Memory B cell (primary cell): ENCODE measurements at regions not wholly inside any gene's neighbourhood (a gene's known extent, or its start where the extent isn't known, plus 50 kb on each side); places are given as distances from the start of the nearest gene placed in this dataset.

ENCODE experiments used
- ATAC-seq: fragments of 150-1000 bp; cut with Tn5 transposase; 2 replicates; pipeline ENCODE4 v1.10.0; 2021; ENCODE audit warnings: low read depth, mild to moderate bottlenecking, moderate library complexity
- DNase-seq, 2 donors: peaks; one replicate each; pipeline ENCODE4 v3.0.0; 2022; ENCODE audit warnings: low spot score in 2 of 2
- H3K27ac Mint-ChIP-seq: one replicate; pipeline ENCODE4 v1.8.0; 2022; ENCODE audit warnings: mild to moderate bottlenecking, moderate library complexity, mixed read lengths
- H3K27me3 Mint-ChIP-seq: one replicate; pipeline ENCODE4 v1.8.0; 2022; ENCODE audit warnings: mixed read lengths
- H3K36me3 Mint-ChIP-seq: one replicate; pipeline ENCODE4 v1.8.0; 2022; ENCODE audit warnings: mild to moderate bottlenecking, mixed read lengths
- H3K4me1 Mint-ChIP-seq: one replicate; pipeline ENCODE4 v1.8.0; 2022; ENCODE audit warnings: mixed read lengths
- H3K4me3 Mint-ChIP-seq: one replicate; pipeline ENCODE4 v1.8.0; 2022; ENCODE audit warnings: mild to moderate bottlenecking, moderate library complexity, mixed read lengths
- H3K9me3 Mint-ChIP-seq: one replicate; pipeline ENCODE4 v1.8.0; 2022; ENCODE audit warnings: mixed read lengths

DNA sequence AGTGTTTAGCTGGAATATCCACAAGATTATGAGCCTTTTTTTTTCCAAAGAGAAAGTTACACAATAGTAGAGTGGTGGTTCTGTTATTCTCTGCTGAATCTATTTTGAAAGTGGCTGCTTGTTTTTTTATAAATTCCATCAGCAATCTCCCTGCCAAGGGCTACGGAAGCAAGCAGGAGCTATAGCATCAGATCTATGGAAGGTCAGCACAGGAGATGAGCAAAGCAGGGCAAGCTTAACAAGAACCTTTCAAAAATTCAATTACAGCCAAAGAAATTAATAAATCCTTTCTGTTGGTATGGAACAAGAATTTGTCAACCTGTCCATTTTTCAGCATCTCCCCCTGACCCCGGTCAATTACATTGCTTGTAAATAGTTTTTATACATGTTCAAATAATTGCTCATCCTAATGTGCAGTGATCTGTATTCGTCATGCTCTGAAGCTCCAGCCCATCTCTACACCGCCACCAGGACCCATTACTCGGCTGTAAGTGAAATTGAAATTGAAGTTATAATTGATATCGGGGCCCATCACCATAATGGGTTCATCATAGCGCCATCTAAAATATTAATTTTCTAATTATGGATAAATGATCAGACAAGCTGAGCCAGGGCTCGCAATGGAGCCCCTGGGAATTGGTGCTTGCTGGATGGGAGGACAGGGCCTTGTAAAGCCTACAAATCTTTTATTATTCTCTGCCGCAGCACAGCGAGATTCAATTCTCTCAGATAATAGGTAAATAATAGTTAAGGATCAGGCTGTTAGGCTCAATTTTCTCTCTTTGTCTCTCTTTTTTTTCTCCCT, 215.1 kb downstream of the ATG4C start:
- no peaks in the 10 kb centered on the region for H3K36me3 Mint-ChIP-seq
- peaks cover 7% of the 10 kb centered on the region for H3K27me3 Mint-ChIP-seq
- H3K27ac Mint-ChIP-seq = no peak overlapping the region
- no peaks in the 10 kb centered on the region for H3K9me3 Mint-ChIP-seq
- H3K4me3 Mint-ChIP-seq = no peak overlapping the region
- no peak for DNase-seq
- no peaks in the 10 kb centered on the region for H3K4me1 Mint-ChIP-seq
- no peak for ATAC-seq

GRCh38 chr1:63000508-63000907, 216.6 kb downstream of the ATG4C start:
- Mint-ChIP-seq H3K36me3 (no peaks in the 10 kb centered on the region), H3K27ac (no peak overlapping the region), H3K4me1 (no peaks in the 10 kb centered on the region), H3K27me3 (peaks cover 6% of the 10 kb centered on the region), H3K9me3 (no peaks in the 10 kb centered on the region), H3K4me3 (no peak overlapping the region)
- DNase-seq (no peak), ATAC-seq (no peak)

DNA sequence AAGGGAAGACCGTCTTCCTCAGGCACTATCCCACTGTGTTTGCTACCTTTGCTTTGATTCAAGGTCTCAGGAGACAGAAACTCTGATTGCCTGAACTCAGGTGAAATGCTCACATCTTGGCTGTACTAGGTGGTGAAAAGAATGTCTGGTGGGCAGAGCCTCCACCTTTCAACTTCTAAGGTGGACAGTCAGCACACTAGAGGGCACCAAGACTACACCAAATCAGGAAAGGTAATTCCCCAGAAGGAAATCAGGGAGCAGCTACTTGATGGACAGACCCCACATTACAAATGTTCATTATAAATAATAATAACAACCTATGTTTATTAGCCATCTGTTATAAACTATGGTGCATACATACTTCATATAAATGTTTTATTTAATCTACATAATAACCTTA, 220.9 kb downstream of the ATG4C start:
- H3K27me3 Mint-ChIP-seq = peaks cover 11% of the 10 kb centered on the region
- H3K36me3 Mint-ChIP-seq = no peaks in the 10 kb centered on the region
- no peak overlapping the region for H3K27ac Mint-ChIP-seq

DNA sequence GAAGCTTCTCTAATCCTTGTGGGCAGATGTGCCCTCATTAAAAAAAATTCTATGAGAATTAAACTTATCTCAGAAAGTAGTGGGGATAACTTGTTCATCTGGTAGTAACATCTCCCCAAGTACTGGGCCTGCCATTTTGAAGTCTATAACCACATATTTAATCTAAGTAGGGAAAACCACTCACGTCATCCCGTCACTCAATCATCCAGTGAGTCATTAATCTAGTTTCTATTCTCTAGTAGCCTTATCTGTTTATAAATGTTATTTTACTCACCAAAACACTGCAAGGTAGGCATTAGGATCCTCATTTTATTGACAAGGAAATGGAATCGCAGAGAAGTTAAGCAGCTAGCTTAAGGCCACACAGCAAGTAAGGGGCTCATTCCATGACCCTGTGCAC, 221.9 kb downstream of the ATG4C start:
- H3K4me1 Mint-ChIP-seq = no peaks in the 10 kb centered on the region
- H3K4me3 Mint-ChIP-seq = no peak overlapping the region
- no peak for DNase-seq
- H3K27ac Mint-ChIP-seq = no peak overlapping the region
- H3K27me3 Mint-ChIP-seq = peaks cover 12% of the 10 kb centered on the region
- ATAC-seq = no peak
- no peaks in the 10 kb centered on the region for H3K36me3 Mint-ChIP-seq
- no peaks in the 10 kb centered on the region for H3K9me3 Mint-ChIP-seq

More for the DNA sequence above, 220.9 kb downstream of the ATG4C start:
- no peaks in the 10 kb centered on the region for H3K4me1 Mint-ChIP-seq
- DNase-seq = no peak
- no peak for ATAC-seq
- no peaks in the 10 kb centered on the region for H3K9me3 Mint-ChIP-seq
- H3K4me3 Mint-ChIP-seq = no peak overlapping the region

GRCh38 chr1:63009421-63009820, 225.5 kb downstream of the ATG4C start:
- Mint-ChIP-seq H3K27me3 (peaks cover 10% of the 10 kb centered on the region), H3K27ac (no peak overlapping the region), H3K9me3 (no peaks in the 10 kb centered on the region), H3K36me3 (no peaks in the 10 kb centered on the region), H3K4me1 (no peaks in the 10 kb centered on the region), H3K4me3 (no peak overlapping the region)
- no peak for DNase-seq
- no peak for ATAC-seq

DNA sequence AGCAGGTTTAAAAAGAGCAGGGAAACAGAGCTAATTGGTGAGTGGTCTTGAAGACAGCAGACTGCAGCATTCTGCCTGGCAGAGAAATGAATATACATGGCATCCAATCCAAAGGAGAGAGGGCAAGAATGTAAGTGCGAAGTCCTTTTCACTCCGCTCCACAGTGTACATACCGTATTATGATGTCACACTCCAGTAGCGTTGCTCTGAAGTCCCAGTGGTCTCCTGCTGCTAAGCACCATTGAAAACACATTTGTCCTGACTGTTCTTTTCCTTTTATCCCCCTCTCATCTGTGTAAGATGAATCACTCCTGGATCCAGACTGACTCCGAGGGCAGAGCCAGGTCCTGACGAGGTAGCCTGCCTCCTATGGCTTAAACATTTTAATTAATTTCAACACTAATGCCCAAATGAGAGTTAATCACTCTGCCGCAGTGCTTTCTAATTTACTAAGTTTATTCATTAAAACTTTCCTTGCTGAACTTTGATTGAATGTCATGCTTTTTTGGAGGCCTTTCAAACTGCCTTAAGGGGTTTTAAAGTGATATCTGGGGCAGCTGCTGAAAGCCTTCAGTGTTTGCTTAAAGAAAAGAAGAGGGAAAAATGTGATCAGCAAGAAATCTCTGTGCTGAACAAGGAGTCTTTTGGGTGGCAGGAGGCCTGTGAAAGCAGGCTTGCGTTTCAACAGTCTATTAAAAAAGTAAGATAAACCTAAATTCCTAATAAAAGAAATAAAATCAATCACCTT, 227.2 kb downstream of the ATG4C start:
- ATAC-seq = no peak
- H3K27me3 Mint-ChIP-seq = peaks cover 9% of the 10 kb centered on the region

GRCh38 chr1:63012339-63012738, 228.4 kb downstream of the ATG4C start:
- H3K27me3 Mint-ChIP-seq = peaks cover 9% of the 10 kb centered on the region
- no peaks in the 10 kb centered on the region for H3K9me3 Mint-ChIP-seq
- ATAC-seq (no peak), DNase-seq (no peak)
- H3K4me1 Mint-ChIP-seq = no peaks in the 10 kb centered on the region
- no peak overlapping the region for H3K27ac Mint-ChIP-seq
- H3K4me3 Mint-ChIP-seq = no peak overlapping the region
- H3K36me3 Mint-ChIP-seq = no peaks in the 10 kb centered on the region

More for the DNA sequence above, 227.2 kb downstream of the ATG4C start:
- no peak for DNase-seq
- no peak overlapping the region for H3K4me3 Mint-ChIP-seq
- H3K27ac Mint-ChIP-seq = no peak overlapping the region
- H3K9me3 Mint-ChIP-seq = no peaks in the 10 kb centered on the region
- no peaks in the 10 kb centered on the region for H3K4me1 Mint-ChIP-seq
- no peaks in the 10 kb centered on the region for H3K36me3 Mint-ChIP-seq

- Mint-ChIP-seq H3K4me1 (no peaks in the 10 kb centered on the region), H3K9me3 (no peaks in the 10 kb centered on the region), H3K36me3 (no peaks in the 10 kb centered on the region), H3K27me3 (peaks cover 7% of the 10 kb centered on the region), H3K27ac (no peak overlapping the region), H3K4me3 (no peak overlapping the region)
- ATAC-seq (no peak), DNase-seq (no peak)
Measured at GRCh38 chr1:63014267-63014666, 230.3 kb downstream of the ATG4C start.

- DNase-seq (no peak), ATAC-seq (no peak)
- H3K27ac Mint-ChIP-seq = no peak overlapping the region
- no peaks in the 10 kb centered on the region for H3K36me3 Mint-ChIP-seq
- H3K9me3 Mint-ChIP-seq = peaks cover 2% of the 10 kb centered on the region
- peaks cover 6% of the 10 kb centered on the region for H3K27me3 Mint-ChIP-seq
- H3K4me1 Mint-ChIP-seq = no peaks in the 10 kb centered on the region
- no peak overlapping the region for H3K4me3 Mint-ChIP-seq
Measured at GRCh38 chr1:63022319-63022718, 238.4 kb downstream of the ATG4C start.

DNA sequence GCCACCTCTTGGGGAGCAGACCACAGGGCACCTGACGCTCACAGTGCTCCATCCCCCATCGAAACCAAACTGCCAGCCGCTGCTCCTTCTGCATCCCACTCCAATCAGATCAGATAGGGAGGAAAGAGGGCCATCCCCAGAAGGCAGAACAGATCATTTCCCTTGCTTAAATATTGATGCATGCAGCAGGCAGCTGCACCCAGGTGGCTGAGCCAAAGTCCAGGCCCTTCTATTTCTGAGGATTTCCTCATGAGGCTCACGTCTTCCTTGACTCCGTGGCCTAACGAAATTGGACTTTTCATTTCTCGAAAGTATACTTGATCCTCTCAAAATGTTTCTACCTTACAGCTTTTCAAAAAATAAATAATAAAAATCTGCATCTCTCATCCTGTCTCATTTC, 239.2 kb downstream of the ATG4C start:
- Mint-ChIP-seq H3K27me3 (peaks cover 6% of the 10 kb centered on the region), H3K36me3 (no peaks in the 10 kb centered on the region), H3K4me1 (no peaks in the 10 kb centered on the region), H3K9me3 (peaks cover 2% of the 10 kb centered on the region), H3K27ac (no peak overlapping the region), H3K4me3 (no peak overlapping the region)
- DNase-seq = no peak
- no peak for ATAC-seq

DNA sequence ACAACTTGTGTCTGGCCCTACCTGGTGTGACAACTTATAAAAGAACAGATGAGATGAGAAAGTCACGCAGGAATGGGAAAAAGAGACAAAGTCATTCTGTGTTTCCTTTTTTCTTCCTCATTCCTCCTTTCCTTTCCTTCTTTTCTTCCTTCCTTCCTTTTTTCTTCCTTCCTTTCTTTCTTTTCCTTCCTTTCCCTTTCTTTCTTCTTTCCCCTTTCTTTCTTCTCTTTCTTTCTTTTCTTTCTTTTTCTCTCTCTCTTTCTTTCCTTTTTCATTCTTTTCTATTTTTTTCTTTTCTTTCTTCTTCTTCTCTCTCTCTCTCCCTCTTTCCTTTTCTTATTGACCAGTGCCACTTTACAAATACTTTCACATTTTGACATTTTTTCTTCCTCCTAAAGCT, 239.7 kb downstream of the ATG4C start:
- ATAC-seq = no peak
- no peak for DNase-seq
- Mint-ChIP-seq H3K9me3 (peaks cover 2% of the 10 kb centered on the region), H3K4me3 (no peak overlapping the region), H3K27me3 (peaks cover 6% of the 10 kb centered on the region), H3K4me1 (no peaks in the 10 kb centered on the region), H3K36me3 (no peaks in the 10 kb centered on the region), H3K27ac (no peak overlapping the region)

DNA sequence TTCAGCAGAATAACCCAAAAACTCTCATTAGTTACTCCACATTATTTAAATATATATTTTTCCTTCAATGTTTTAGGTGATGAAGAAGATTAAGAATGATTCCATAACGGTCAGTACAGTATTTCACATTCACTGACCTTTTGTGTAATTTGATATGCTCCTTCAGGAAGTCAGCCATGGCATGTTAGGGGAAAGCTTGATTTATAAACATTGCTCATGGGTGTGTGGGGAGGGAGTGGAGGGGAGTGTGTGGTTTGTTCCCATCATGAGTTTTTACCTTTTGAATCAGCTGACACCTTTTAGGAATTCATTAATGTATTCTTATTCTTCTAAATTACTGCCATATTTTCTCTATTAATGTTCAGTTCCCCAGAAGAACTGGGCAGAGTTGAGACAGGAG, 240.2 kb downstream of the ATG4C start:
- H3K4me3 Mint-ChIP-seq = no peak overlapping the region
- H3K27ac Mint-ChIP-seq = no peak overlapping the region

GRCh38 chr1:63027176-63027575, 243.2 kb downstream of the ATG4C start:
- ATAC-seq (no peak), DNase-seq (no peak)
- H3K4me3 Mint-ChIP-seq = no peak overlapping the region
- H3K4me1 Mint-ChIP-seq = no peaks in the 10 kb centered on the region
- H3K27ac Mint-ChIP-seq = no peak overlapping the region
- H3K27me3 Mint-ChIP-seq = peaks cover 2% of the 10 kb centered on the region
- H3K36me3 Mint-ChIP-seq = no peaks in the 10 kb centered on the region
- H3K9me3 Mint-ChIP-seq = peaks cover 3% of the 10 kb centered on the region

More for the DNA sequence above, 240.2 kb downstream of the ATG4C start:
- no peaks in the 10 kb centered on the region for H3K36me3 Mint-ChIP-seq
- peaks cover 3% of the 10 kb centered on the region for H3K9me3 Mint-ChIP-seq
- ATAC-seq (no peak), DNase-seq (no peak)
- H3K4me1 Mint-ChIP-seq = no peaks in the 10 kb centered on the region
- peaks cover 6% of the 10 kb centered on the region for H3K27me3 Mint-ChIP-seq

DNA sequence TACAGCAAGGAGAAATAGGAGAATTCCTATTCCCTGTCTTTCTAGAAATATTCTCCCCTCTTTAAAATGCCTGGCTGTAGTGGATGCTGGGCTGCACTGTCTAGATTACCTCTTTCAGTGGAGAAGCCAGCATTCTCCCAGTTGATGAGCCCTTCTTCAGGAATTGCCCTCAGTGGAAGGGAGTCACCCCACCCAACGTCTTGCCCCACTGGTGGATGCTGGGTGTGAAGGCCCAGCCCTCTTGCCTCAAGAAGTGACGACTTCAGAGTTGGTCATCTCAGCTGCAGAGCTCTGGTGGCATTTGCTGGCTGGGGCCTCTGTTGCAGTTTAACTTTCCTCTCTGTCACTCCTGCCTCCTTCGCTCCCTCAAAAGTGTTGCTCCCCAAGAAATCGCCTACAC, 248.2 kb downstream of the ATG4C start:
- H3K27ac Mint-ChIP-seq = no peak overlapping the region
- peaks cover 1% of the 10 kb centered on the region for H3K9me3 Mint-ChIP-seq
- H3K36me3 Mint-ChIP-seq = no peaks in the 10 kb centered on the region
- ATAC-seq (no peak), DNase-seq (no peak)
- no peaks in the 10 kb centered on the region for H3K4me1 Mint-ChIP-seq
- H3K27me3 Mint-ChIP-seq = peaks cover 3% of the 10 kb centered on the region
- H3K4me3 Mint-ChIP-seq = no peak overlapping the region
